Lower leg skin (tissue), 3 donors: ENCODE measurements at regions not wholly inside any gene's neighbourhood (a gene's known extent, or its start where the extent isn't known, plus 50 kb on each side); places are given as distances from the start of the nearest gene placed in this dataset.

Experiments used
- POLR2A ChIP-seq, 2 donors: fragments of 450-650 bp; IDR thresholded peaks; one replicate each; pipeline ENCODE4 v1.6.1; 2016 to 2017; ENCODE audit warnings: antibody characterized with exemption in 2 of 2, mild to moderate bottlenecking in 1 of 2, moderate library complexity in 1 of 2
- TF ChIP-seq, protein P1 (sequence below), 3 donors: fragments of 450-650 bp; IDR thresholded peaks; one replicate each; pipeline ENCODE4 v1.5.1; 2016; ENCODE audit warnings: antibody characterized with exemption in 3 of 3, mild to moderate bottlenecking in 3 of 3, moderate library complexity in 2 of 3

DNA sequence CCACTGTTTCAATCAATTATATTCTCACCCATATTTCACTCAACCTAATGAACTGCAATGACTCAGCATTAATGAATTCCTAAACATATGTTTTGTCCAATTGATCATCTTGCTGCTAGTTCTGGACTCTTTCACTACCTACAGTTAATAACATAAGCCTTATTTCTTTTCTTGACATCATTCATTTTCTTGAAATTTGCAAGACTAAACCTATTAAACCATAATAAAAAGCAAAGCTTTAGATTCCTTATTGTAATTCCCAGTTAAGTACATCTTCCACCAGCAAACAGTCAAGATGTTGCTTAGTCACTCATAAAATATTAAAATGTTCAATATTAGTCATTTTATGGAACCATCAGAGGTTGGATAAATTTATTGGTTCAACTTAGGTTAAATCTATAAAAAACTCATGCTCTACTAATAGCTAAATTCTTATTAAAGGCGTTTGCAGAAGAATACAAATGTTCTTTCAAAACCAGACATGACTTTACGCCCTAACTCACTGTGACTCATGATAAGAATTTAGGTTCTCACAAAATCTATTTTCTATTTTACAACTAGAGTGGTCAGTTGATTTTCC, 599.4 kb downstream of the RNF144A start:
- TF ChIP-seq, protein P1, sequence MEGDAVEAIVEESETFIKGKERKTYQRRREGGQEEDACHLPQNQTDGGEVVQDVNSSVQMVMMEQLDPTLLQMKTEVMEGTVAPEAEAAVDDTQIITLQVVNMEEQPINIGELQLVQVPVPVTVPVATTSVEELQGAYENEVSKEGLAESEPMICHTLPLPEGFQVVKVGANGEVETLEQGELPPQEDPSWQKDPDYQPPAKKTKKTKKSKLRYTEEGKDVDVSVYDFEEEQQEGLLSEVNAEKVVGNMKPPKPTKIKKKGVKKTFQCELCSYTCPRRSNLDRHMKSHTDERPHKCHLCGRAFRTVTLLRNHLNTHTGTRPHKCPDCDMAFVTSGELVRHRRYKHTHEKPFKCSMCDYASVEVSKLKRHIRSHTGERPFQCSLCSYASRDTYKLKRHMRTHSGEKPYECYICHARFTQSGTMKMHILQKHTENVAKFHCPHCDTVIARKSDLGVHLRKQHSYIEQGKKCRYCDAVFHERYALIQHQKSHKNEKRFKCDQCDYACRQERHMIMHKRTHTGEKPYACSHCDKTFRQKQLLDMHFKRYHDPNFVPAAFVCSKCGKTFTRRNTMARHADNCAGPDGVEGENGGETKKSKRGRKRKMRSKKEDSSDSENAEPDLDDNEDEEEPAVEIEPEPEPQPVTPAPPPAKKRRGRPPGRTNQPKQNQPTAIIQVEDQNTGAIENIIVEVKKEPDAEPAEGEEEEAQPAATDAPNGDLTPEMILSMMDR (IDR thresholded peaks at IDR 0.05): no peak
- no peak for TF ChIP-seq POLR2A (IDR thresholded peaks at IDR 0.05)
